ENCODE measurements at regions not wholly inside any gene's neighbourhood (a gene's known extent, or its start where the extent isn't known, plus 50 kb on each side); places are given as distances from the start of the nearest gene placed in this dataset.

GRCh38 chr18:45349467-45349866, 265.8 kb upstream of the SLC14A2 start:
- no peak for TF ChIP-seq POLR2A (IDR thresholded peaks at IDR 0.05)
- TF ChIP-seq CTCF (IDR thresholded peaks at IDR 0.05), result no peak
